ENCODE measurements at regions not wholly inside any gene's neighbourhood (a gene's known extent, or its start where the extent isn't known, plus 50 kb on each side); places are given as distances from the start of the nearest gene placed in this dataset.

DNA sequence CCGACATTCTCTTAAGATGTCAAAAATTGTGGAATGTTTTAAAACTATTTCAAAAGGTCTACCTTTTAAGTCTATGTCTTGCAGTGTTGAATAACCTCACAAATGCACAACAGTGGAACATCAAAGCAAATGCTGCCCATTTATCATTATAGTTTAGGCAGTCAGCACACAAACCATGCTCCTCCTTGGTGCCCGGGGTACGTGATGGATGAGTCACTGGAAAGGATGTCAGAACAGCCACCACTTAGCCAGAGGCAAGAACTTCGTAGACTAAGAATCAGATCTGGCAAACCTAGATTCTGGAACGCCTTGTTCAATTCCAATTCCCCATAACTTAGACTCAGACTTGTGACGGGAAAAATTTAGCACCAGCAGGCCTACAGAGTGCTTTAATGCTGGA is 343.6 kb downstream of the FGF9 start:
- DNase-seq: no peak

DNA sequence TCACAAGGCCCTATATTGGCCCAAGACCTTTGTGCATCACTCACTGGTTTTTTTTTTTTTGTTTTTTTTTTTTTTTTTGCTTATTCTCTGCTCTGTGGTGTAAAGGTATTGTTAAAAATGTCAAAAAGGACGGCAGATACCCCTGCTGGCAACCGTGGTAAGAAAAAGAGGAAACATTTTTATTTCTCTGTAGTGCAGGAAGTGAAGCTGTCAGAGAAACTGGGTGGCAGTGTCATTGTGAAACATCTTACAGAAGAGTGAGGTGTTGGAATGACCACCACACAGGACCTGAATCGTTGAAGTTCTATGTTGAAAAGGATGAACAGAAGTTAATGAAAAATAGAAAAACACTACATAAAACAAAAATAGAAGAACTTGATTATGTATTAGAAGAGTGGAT is 346.4 kb downstream of the FGF9 start:
- no peak for DNase-seq

DNA sequence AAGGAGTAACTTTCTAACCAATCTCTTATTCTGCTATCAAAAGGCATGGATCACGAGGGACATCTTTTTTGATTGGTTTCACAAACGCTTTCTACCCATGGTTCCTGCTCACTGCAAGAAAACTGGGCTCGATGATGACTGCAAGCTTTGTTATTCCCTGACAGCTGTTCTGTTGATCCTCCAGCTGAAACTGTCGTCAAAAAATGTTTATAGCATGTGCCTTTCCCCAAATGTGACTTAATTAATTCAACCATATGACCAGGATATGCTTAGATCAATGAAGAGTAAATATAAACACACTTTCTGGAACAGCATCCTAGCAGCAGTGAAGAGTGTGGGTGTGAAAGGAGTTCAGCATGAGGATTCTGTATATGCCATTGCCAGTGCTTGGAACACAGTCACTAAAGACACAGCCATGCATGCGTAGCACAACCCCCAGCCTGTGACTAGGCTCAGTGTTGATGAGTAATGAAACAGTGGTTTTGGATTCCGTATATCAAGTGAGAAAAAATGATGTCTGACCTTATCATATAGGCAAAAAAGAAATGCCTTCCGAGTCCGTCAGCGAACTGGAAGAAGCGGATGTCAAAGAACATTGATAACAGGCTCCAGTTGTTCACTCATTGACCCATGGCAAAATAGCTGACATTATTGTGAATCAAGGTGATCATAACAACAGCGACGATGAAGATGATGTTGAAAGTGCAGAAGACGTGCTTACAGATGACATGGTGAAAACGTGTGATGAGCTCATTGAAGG is 347.4 kb downstream of the FGF9 start:
- no peak for DNase-seq

DNA sequence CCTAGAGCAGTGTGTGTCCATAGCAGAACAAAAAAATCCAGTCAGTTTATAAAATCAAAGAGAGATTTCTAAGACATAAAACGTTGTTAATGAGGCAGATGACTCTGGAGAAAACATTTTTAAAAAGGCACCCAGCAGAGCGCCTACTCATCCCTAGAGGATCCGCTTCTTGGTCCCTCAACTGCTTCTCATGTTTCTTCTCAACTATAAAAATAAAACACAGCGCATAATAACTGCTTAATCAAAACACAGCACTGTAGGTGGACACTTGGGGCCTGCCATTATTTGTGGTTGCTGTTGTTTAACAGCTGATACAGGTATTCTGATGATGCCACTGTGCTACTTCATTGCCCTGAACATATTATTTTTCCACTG is 347.9 kb downstream of the FGF9 start:
- DNase-seq: no peak

DNA sequence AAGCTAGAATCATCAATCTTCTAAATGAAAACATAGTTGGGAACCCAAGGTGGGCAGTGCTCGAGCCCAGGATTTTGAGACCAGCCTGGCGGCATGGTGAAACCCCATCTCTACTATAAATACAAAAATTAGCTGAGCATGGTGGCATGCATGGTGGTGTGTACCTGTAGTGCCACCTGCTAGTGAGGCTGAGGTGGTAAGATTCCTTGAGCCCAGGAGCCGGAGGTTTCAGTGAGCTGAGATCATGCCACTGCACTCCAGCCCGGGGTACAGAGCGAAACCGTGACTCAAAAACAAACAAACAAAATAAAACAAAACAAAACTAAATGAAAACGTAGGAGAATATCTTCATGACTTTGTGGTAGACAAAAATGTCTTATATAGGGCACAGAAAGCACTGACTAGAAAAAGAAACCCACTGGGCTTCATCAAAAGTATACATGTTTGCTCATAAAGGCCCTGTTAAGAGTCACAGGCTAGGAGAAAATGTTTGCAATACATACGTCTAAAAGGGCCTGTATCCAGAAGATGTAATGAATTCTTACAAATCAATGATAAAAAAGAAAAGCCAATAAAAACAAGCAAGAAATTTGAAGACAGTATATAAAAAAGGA is 353.6 kb downstream of the FGF9 start:
- no peak for DNase-seq

DNA sequence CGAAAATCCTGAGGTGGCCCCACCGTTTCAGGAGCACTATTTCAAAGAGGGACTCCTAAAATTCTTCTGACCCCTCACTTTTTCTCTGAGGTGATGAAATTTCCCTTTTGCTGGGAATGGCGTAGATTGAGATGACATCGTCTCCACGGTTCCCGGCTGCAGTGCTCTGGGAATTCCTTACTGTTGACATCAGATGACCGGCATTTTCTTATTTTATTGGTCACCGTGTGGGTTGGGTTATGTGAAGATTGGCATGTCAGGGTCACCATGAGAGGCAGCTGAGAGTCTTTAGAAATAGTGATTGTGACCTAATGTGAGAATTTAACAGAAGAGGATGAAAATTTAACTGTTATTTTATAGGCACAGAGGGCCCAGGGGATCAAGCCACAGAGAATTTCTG is 356.7 kb downstream of the FGF9 start:
- no peak for DNase-seq

DNA sequence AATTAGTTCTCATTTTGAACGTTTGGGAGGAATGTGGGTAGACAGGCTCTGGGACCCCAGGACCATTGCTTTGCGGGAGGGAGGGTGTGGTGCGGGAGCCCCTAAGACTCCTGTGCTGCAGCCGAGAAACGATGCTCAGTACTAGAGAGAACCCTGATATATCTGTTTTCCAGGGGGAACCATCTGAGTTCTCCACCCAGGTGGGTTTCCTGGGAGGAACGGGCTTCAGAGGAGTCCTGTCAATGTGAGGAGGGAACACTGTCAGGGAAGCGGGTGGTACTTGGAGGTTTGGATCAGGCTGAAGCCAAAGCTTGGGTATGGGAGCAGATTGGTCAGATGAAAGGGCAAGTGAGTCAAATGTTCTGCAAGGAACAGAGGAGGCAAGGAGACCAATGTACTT is 358.0 kb downstream of the FGF9 start:
- no peak for DNase-seq

DNA sequence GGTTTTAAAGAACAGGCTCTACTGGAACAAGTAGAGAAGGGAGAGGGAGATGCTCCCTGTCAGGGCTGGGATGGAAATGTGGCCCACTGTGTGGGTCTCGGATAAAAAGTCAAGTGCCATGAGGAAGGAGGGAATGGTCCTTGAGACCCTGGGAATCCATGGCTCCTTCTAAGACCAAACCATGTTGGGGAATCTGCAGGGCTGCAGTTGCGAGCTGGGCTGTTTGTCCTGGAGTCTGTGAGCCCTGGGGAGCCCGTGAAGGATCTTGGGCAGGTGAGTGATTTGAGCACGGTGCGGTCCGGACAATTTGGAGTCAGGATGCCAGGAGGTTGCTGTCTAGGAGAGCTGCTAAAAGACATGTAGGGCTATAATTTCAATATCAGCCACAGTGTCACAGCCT is 359.4 kb downstream of the FGF9 start:
- DNase-seq: no peak

DNA sequence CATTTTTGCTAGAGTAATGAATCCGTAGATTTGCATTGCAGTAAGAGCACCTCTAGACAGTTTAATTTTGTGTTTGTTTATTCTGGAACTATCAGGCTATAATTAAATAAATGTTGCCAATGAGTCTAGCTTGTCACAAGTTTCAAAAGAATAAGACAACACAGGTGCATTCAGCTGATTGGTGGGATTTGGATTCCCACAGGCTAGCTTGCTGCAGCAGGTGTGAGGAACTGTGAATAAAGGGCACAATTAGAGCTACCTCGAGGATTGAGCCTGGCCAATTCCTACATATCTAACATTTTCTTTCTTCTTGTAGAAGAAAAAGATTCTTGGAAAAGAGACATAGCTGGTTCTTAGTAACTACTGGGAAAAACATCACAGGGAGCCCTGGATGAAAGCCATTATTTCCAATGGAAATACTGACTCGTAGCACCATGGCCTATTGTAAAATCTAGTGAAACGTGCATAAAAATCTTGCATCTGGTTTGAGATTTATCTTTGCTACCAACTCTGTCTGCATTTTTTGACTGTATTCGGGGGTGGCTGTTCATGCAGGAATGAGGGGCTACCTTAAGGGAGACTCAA is 360.9 kb downstream of the FGF9 start:
- no peak for DNase-seq

DNA sequence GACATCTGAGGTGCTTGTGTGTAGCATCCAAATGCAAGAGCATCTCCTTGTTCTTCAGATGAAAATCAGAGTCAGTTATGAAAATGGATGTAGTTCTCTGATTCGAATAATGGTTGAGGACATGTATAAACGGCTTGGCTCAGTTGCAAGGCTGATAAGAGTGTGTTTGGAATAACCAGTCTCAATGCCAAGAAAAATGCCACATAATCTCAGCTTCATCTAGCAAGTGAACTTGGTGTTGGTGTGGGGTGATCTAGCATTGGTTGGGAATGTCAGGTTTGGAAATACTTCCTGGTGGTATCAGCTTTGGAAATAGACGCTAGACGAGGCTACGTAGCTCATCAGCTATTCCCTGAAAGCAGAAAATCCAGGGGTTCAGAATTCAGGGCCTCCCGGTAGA is 362.0 kb downstream of the FGF9 start:
- no peak for DNase-seq

DNA sequence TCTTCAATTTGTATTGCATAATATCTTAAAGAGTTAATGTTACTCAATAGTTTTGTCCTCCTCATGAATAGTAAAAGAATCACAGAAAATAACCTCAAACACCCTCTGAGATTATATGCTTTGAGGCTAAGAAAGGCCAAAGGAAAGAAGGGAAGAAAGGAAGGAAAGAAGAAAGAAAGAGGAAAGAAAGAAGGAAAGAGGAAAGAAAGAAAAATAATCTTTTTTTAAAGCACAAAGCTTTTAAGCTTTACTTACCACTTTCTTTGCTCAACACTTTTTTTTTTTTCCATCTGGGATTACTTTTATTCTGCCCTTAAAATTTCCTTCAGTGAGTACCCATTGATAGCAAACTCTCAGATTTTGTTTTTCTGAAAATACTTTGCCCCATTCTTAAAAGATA is 369.1 kb downstream of the FGF9 start:
- no peak for DNase-seq

DNA sequence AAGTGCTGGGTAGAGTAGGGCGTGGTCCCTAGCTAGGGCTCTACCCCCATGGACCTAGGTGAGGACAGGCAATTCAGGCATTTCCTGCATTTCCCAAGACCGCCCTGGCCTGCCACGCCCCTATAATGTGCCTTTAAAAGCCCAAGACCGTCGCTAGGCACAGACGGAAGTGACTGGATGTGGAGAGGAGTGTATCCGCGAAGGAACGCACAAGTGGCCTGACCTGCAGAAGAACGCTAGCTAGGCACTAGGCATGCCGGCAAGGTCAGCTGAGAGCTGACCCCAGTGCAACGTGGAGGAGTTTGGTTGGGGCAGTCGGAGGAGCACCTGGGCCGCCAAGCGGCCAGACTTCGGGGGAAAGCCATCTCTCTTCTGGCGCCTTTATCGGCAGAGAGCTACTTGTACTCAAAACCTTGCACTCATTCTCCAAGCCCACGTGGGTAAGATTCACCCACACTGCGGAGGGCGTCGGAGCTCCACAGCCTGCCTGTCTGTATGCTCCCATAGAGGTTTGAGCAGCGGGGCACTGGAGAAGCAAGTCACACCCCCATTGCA is 370.0 kb downstream of the FGF9 start:
- no peak for DNase-seq

DNA sequence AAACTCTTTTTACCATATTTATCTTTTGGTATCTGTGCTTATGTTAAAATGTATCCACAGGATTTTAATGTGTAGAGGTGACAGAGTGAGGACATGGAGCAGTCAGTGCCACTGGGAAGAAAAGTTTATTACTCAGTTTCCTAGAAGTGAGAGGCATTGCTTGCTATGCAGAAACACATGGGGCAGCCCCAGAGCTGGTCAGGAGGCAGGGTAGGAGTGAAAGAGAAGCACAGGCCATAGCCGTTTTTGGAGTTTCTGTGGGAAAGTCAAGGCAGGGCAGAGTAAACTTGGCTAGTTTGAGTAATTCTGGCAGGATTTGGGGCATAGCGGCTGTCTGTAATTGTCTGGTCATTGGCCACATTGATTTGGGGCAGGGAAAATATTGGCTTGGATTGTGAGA is 370.9 kb downstream of the FGF9 start:
- no peak for DNase-seq

DNA sequence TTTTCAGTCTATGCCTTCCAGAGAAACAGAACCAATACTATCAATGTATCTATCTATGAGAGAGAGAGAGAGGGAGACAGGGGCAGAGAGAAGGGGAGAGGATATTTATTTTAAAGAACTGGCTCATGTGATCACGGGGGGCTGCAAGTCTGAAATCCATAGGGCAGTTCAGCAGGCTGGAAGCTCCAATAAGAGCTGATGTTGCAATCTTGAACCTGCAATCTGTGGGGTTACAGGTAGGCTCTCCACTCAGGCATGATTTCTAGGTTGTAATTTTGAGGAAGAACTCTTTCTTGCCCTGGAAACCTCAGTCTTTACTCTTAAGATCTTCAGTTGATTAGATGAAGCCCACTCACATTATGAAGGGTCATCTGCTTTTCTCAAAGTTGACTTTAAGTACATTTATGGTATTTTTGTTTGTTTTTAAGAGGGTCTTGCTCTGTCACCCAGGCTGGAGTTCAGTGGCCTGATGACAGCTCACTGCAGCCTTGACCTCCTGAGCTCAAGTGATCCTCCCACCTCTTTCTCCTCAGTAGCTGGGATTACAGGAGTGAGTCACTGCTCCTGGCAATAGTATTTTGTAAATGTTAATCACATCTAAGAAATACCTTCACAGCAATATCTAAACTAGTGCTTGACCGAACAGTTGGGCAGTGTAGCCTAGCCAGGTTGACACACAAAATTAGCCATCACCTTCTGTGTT is 376.4 kb downstream of the FGF9 start:
- DNase-seq: no peak

DNA sequence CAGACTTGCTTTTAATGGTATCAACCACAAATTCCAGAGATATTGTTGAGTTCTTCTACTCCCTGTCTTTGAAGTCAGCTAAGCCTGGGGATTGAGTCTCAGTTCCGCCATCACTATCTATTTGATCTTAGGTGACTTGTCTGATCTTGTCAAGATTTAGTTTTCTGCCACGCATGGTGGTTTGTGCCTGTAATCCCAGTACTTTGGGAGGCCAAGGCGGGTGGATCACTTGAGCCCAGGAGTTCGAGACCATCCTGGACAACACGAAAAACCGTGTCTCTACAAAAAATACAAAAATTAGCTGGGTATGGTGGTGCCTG is 376.9 kb downstream of the FGF9 start:
- DNase-seq: no peak

DNA sequence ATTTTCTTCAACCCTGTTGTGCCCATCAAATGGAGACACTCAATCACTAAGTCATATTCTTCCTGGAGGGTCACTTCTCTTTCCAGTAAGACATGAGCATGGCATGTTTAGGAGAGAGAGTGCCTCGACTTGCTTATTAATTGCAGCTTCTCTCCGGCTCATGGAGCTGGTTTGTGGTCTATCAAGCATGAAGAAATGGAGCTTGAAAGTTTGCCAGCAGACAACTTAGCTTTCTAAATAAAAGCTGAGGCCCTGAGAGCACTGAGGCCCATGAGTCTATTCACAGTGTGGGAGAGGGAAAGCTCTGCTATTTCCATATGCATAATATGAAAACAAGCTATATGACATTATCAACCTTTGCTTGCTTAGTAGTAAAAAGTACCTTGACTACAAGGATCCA is 378.5 kb downstream of the FGF9 start:
- no peak for DNase-seq

DNA sequence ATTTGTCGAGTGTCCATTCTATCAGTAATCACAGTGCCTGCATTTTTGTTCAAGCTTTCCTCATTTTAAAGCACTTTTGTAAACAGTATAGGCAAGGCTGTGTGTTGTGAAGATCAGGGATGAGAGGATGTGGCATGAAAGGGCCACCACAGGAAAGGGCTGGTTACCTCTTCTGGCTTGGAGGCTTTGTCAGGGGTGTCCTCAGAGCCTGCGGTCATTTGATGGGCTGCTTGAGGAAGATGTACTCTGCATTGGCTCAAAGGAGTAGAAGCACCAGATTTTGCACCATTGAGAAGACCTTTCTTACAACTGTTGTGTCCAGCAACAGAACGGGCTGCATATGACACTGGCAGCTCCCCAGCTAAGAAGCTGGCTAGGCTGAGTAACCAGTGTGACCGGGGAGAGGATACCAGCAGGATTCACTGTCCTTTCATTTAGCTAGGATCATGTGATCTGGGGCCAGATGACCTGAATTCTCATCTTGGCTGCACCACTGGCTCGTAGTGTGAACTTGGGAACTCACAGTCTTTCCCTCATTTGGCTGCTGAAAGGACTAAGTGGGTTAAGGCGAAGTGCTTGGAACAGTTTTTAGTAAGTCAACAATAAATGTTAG is 380.2 kb downstream of the FGF9 start:
- no peak for DNase-seq

DNA sequence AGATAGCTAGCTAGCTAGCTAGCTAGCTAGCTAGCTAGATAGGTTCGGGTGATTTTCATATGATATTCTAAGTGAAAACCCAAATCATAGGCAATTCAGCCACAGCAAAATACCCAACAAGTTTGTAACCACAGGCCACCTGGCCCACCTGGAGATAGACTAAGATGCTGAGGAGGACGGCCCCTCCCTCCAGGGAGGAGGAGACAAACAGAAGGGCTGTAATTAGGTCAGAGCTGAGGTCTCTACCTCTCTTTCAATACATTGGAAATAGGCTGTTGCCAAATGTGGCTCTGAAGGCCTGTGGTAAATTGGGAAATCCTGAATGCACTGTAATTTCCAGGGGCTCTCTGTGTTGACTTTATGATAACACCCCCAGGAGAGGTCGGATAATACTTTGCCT is 382.2 kb downstream of the FGF9 start:
- no peak for DNase-seq

DNA sequence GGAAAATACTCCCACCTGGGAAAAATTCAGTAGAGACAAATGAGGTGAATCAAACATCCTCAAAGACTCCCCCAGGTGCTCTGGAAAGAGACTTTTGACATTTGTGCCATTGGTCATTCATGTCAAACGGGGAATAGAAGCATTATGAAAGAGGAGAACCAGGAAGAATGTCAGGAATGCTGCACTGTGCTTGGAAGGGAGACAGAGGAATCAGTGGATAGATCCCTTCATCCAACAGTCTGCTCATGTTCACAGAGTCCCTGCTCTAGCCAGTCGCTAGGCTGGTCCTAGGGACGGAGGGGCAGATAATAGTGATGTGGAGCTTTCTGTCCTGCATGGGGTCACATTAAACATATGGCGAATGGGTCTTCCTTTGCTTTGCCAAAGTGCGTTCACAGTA is 384.4 kb downstream of the FGF9 start:
- DNase-seq: no peak

DNA sequence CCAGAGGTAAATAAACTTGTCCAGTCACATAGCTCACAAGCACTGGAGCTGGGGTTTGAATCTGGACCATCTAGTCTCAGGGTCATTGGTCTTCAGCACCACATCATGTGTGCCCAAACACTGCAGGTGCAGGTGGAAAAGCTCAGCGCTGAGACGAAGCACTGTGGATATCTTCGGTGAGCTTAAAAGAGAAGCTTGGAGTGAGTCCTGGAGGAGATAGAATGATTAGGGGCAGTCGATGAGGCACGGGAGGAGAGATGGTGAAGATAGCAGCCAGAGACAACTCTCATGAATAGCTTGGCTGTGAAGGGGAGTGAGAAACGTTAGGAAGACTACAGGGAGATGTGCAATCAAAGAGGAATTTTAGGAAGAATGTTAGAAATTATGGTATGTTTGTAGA is 389.3 kb downstream of the FGF9 start:
- no peak for DNase-seq

DNA sequence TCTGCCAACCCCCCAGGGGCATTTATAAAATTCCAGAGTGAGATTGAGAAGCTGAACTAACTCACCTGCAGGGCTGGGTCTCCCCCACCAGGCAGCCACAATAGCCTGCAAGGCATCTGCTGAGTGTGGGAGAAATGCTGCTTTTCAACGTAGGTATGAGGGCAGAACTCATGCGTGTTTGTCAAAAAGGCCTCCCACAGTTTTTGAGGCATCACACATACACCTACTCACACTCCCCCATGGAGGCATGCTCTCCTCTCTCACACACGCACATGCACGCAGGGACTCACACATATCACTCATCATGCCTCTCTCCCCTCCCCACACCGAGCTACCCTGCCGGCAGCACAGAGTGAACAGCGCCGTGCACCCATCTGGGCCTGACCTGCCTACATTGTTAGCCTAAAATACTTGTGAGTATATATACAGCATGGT is 390.5 kb downstream of the FGF9 start:
- DNase-seq: no peak

DNA sequence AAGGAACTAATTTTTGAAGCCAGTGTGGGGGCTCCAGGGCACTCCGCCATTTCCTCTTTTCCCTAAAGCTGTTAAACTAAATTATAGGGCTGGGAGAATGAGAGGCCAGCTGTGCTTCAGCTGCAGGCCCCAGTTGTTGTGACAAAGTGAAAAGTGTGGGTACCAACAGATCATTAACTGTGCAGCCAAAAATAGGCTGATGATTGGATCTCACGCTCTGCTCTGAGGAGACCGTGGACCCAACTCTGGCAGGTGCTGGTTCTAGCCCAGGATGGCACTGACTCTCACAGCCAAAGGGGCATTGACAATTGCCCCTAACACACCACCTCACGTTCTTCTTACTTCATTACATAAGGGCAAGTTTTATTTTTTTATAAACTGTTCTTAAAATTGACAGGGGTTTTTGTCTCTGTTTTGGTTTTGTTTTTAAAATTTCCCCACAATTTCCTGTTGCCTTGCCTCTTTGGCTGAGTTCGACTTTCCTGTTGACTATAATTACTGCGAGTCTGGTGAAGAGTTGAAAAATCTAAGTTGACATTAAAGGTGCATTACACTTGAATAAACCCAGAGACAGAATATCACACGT is 391.0 kb downstream of the FGF9 start:
- no peak for DNase-seq

Data from NCI-H2029 (cell line).